Upper lobe of right lung (tissue), 1 donor: ENCODE measurements at regions not wholly inside any gene's neighbourhood (a gene's known extent, or its start where the extent isn't known, plus 50 kb on each side); places are given as distances from the start of the nearest gene placed in this dataset.

Experiments
- ATAC-seq: fragments of 200-7000 bp; cut with Tn5 transposase; one replicate; pipeline ENCODE4 v1.9.1; 2020; ENCODE audit warnings: mild to moderate bottlenecking, moderate library complexity
- DNase-seq: peaks from one replicate; pipeline ENCODE4 v3.0.0-alpha.2; 2020
- H3K27ac ChIP-seq: fragments of 200-600 bp; one replicate; pipeline ENCODE4 v1.8.0; 2022
- H3K27me3 ChIP-seq: fragments of 200-600 bp; one replicate; pipeline ENCODE4 v1.8.0; 2022; ENCODE audit warnings: mild to moderate bottlenecking
- H3K36me3 ChIP-seq: fragments of 200-600 bp; one replicate; pipeline ENCODE4 v1.8.0; 2022
- H3K4me1 ChIP-seq: fragments of 200-600 bp; one replicate; pipeline ENCODE4 v1.8.0; 2022
- H3K4me3 ChIP-seq: fragments of 200-600 bp; one replicate; pipeline ENCODE4 v1.8.0; 2022; ENCODE audit warnings: mild to moderate bottlenecking
- H3K9me3 ChIP-seq: fragments of 200-600 bp; one replicate; pipeline ENCODE4 v1.8.0; 2022
- intact Hi-C: fragments of 100-400 bp; cut with DNase I; formaldehyde crosslinking; loops from one replicate; pipeline ENCODE4 v1.11.0; 2022
- TF ChIP-seq, protein P1 (sequence below): fragments of 200-600 bp; IDR thresholded peaks from one replicate; pipeline ENCODE4 v1.8.0; 2022; ENCODE audit warnings: antibody characterized with exemption
- donor health status: DM: no; HTN: yes; CAD: no; lungs with severe emphysema.

DNA sequence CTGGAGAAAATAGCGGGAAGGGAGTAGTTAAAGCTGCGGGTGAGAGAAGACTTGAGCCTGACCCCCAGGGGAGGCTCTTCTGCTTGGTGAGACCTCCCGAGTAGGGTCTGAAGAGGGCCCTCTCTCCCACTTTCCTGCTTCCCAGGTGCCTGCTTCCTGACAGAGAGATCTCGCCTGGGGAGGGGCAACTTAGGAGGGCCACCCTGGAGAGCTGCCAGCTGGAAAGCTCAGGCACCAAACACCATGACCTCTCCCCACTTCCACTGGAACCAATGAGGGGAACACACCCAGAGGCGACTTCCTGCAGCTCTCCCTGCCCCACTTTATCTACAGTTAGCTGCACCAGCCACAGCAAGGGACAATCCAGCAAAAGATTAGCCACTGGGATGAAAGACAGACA is 208.0 kb downstream of the TBXT start:
- ATAC-seq (no peak), DNase-seq (no peak)
- Histone ChIP-seq H3K36me3 (no peaks in the 10 kb centered on the region), H3K27ac (no peak overlapping the region), H3K4me3 (no peak overlapping the region), H3K4me1 (no peaks in the 10 kb centered on the region), H3K27me3 (no peaks in the 10 kb centered on the region), H3K9me3 (no peaks in the 10 kb centered on the region)
- intact Hi-C loops = no loop called here
- TF ChIP-seq, protein P1, sequence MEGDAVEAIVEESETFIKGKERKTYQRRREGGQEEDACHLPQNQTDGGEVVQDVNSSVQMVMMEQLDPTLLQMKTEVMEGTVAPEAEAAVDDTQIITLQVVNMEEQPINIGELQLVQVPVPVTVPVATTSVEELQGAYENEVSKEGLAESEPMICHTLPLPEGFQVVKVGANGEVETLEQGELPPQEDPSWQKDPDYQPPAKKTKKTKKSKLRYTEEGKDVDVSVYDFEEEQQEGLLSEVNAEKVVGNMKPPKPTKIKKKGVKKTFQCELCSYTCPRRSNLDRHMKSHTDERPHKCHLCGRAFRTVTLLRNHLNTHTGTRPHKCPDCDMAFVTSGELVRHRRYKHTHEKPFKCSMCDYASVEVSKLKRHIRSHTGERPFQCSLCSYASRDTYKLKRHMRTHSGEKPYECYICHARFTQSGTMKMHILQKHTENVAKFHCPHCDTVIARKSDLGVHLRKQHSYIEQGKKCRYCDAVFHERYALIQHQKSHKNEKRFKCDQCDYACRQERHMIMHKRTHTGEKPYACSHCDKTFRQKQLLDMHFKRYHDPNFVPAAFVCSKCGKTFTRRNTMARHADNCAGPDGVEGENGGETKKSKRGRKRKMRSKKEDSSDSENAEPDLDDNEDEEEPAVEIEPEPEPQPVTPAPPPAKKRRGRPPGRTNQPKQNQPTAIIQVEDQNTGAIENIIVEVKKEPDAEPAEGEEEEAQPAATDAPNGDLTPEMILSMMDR = no peak

DNA sequence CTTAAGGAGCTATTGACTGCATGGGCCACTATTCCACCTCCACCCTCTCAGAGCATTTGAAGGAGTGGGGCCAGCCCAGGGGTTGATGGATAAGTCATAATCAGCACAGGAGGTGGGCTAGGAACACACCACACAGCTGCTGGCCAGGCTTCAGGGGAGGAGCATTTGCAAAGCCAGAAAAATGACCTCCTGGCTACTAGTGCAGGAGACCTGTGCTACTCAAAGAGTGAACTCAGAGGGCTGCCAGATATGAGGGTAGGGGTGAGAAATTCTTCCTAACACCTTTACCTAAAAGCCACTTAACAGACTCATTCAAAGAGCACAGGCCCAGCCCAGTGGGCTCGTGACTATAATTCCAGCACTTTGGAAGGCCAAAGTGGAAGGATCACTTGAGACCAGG is 210.8 kb downstream of the TBXT start:
- H3K27me3 ChIP-seq = no peaks in the 10 kb centered on the region
- no peak overlapping the region for H3K4me3 ChIP-seq
- TF ChIP-seq, protein P1 = no peak
- no peaks in the 10 kb centered on the region for H3K9me3 ChIP-seq
- ATAC-seq (no peak), DNase-seq (no peak)
- no peaks in the 10 kb centered on the region for H3K36me3 ChIP-seq
- H3K27ac ChIP-seq = no peak overlapping the region
- intact Hi-C loops = no loop called here
- no peaks in the 10 kb centered on the region for H3K4me1 ChIP-seq

DNA sequence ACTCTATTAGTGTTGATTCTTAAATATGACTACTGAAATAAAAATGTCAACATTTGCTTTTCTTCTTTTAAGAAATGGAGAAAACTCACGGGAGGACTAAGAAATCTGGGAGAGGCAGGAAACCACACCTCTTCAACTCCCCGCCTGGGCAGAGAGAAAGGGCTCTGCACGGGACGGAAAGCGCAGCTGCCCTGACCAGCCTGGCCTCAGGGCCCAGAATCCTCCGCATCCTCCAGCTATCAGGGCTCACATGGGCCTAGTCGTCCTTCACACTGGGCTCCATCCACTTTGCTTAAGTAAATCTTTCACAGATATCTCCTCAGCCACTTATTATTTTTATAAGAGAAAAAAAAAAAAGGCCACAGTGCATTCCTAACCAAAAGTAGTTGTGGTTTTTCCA is 215.1 kb downstream of the TBXT start:
- Histone ChIP-seq H3K4me1 (no peaks in the 10 kb centered on the region), H3K4me3 (no peak overlapping the region), H3K27ac (no peak overlapping the region), H3K9me3 (no peaks in the 10 kb centered on the region), H3K27me3 (no peaks in the 10 kb centered on the region), H3K36me3 (no peaks in the 10 kb centered on the region)
- intact Hi-C loops = no loop called here
- TF ChIP-seq, protein P1 = no peak
- no peak for DNase-seq
- no peak for ATAC-seq

DNA sequence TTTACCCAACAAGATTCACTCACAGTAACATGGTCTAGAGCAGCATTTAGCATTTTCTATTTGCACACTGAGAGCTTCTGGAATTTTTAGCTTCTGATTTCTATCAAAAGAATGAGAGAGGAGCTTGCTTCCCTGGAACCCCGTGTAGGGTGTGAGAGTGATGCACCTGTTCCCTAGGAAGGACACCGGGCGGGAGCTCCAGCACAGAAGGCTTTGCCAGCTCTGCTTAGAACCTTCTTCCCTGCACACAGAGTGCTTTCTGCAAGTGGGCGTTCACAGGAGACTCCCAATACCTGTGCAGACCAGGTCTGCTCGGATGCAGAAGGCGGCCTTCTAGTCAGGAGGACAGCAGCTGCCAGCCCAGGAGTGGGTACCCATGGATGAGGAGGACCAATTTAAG is 217.3 kb downstream of the TBXT start:
- Histone ChIP-seq H3K9me3 (no peaks in the 10 kb centered on the region), H3K27me3 (no peaks in the 10 kb centered on the region), H3K36me3 (no peaks in the 10 kb centered on the region), H3K4me1 (no peaks in the 10 kb centered on the region), H3K4me3 (no peak overlapping the region), H3K27ac (no peak overlapping the region)
- no peak for ATAC-seq
- no peak for DNase-seq
- intact Hi-C loops = no loop called here
- TF ChIP-seq, protein P1 = no peak

DNA sequence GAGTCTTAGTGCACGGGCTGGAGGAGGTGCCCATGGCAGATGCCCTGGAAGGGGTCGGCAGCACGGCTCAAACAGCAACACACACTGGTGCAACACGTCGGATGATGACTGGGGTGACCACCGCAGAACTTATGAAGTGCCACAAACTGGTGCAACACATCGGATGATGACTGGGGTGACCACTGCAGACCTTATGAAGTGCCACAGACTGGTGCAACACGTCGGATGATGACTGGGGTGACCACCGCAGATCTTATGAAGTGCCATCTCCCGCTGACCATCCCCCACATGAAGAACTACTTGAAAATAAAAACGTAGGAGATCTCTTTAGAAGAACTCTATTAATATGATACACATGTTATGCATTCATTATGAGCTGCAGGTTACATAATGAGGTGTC is 218.3 kb downstream of the TBXT start:
- Histone ChIP-seq H3K36me3 (no peaks in the 10 kb centered on the region), H3K9me3 (no peaks in the 10 kb centered on the region), H3K4me1 (no peaks in the 10 kb centered on the region), H3K4me3 (no peak overlapping the region), H3K27ac (no peak overlapping the region), H3K27me3 (no peaks in the 10 kb centered on the region)
- intact Hi-C loops = no loop called here
- TF ChIP-seq, protein P1 = no peak
- DNase-seq (no peak), ATAC-seq (no peak)

DNA sequence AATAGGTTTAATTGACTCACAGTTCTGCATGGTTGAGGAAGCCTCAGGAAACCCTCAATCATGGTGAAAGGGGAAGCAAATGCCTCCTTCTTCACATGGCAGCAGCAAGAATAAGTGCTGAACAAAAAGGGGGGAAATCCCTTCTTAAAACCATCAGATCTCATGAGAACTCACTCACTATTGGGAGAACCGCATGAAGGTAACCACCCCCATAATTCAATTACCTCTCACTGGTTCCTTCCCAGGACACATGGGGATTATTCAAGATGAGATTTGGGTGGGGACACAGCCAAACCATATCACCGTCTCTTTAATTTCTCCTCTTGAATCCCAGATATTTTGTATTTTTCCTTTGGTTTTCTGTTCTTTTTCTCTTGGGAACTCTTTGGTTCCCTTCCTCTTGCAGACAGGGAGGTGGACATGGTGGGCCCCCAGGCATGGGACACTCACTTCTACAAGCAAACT is 223.6 kb downstream of the TBXT start:
- no peak for DNase-seq
- TF ChIP-seq, protein P1 = no peak
- Histone ChIP-seq H3K4me1 (no peaks in the 10 kb centered on the region), H3K4me3 (no peak overlapping the region), H3K27me3 (no peaks in the 10 kb centered on the region), H3K27ac (no peak overlapping the region), H3K36me3 (no peaks in the 10 kb centered on the region), H3K9me3 (no peaks in the 10 kb centered on the region)
- intact Hi-C loops = no loop called here
- ATAC-seq = no peak
